HUES48 (cell line): ENCODE measurements at regions not wholly inside any gene's neighbourhood (a gene's known extent, or its start where the extent isn't known, plus 50 kb on each side); places are given as distances from the start of the nearest gene placed in this dataset.

Experiments
- H3K27ac ChIP-seq: one replicate; pipeline ENCODE4 v1.7.0; 2013; ENCODE audit warnings: low read depth, low read length, inconsistent platforms
- H3K27me3 ChIP-seq: 2 replicates; pipeline ENCODE4 v1.6.1; 2013; ENCODE audit warnings: mild to moderate bottlenecking, low read length; ENCODE audit not compliant: control insufficient read depth, insufficient read depth
- H3K36me3 ChIP-seq: 2 replicates; pipeline ENCODE4 v1.6.1; 2013; ENCODE audit warnings: low read length; ENCODE audit not compliant: control insufficient read depth, insufficient read depth
- H3K4me1 ChIP-seq: 2 replicates; pipeline ENCODE4 v1.6.1; 2013; ENCODE audit warnings: mild to moderate bottlenecking, low read length; ENCODE audit not compliant: control insufficient read depth, insufficient read depth
- H3K4me3 ChIP-seq: 2 replicates; pipeline ENCODE4 v1.5.1; 2013; ENCODE audit warnings: mild to moderate bottlenecking, low read depth, low read length
- H3K9ac ChIP-seq: 2 replicates; pipeline ENCODE4 v1.6.1; 2013; ENCODE audit warnings: mild to moderate bottlenecking, low read depth, low read length, moderate library complexity
- H3K9me3 ChIP-seq: 2 replicates; pipeline ENCODE4 v1.6.1; 2013; ENCODE audit warnings: low read length; ENCODE audit not compliant: control insufficient read depth, insufficient read depth

- Histone ChIP-seq H3K27ac (no peak overlapping the region), H3K27me3 (no peaks in the 10 kb centered on the region), H3K9me3 (no peaks in the 10 kb centered on the region), H3K9ac (no peak overlapping the region), H3K4me1 (no peaks in the 10 kb centered on the region), H3K36me3 (no peaks in the 10 kb centered on the region), H3K4me3 (no peak overlapping the region)
Observed at GRCh38 chr2:16478434-16479210, 187.0 kb downstream of the CYRIA start.

GRCh38 chr2:16477648-16478047, 188.0 kb downstream of the CYRIA start:
- no peaks in the 10 kb centered on the region for H3K9me3 ChIP-seq
- no peak overlapping the region for H3K27ac ChIP-seq
- H3K36me3 ChIP-seq, result no peaks in the 10 kb centered on the region
- no peak overlapping the region for H3K4me3 ChIP-seq
- H3K27me3 ChIP-seq, result no peaks in the 10 kb centered on the region
- H3K4me1 ChIP-seq, result no peaks in the 10 kb centered on the region
- no peak overlapping the region for H3K9ac ChIP-seq

DNA sequence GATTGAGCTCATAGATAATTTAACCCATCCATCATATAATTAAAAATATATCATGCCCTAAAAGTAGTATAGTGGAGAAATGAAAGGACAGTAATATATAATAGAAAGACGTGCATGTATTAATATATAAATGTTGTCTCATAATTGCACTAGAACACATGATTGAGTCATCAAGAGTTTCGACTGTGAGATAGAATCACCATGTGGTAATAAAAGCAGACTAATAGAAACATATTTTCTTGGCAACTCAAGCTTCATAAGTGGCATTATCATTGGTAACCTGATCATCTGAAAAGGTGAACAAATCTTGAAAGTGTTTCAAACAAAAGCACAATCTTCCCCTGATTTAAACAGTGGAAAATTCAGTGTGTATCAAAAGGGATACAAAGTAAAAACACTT, 188.8 kb downstream of the CYRIA start:
- no peaks in the 10 kb centered on the region for H3K36me3 ChIP-seq
- H3K4me3 ChIP-seq, result no peak overlapping the region
- H3K4me1 ChIP-seq, result no peaks in the 10 kb centered on the region
- no peak overlapping the region for H3K27ac ChIP-seq
- H3K9ac ChIP-seq, result no peak overlapping the region
- no peaks in the 10 kb centered on the region for H3K27me3 ChIP-seq
- no peaks in the 10 kb centered on the region for H3K9me3 ChIP-seq

GRCh38 chr2:16475986-16476567, 189.6 kb downstream of the CYRIA start:
- Histone ChIP-seq H3K4me1 (no peaks in the 10 kb centered on the region), H3K36me3 (no peaks in the 10 kb centered on the region), H3K9ac (no peak overlapping the region), H3K27me3 (no peaks in the 10 kb centered on the region), H3K27ac (no peak overlapping the region), H3K4me3 (no peak overlapping the region), H3K9me3 (no peaks in the 10 kb centered on the region)

DNA sequence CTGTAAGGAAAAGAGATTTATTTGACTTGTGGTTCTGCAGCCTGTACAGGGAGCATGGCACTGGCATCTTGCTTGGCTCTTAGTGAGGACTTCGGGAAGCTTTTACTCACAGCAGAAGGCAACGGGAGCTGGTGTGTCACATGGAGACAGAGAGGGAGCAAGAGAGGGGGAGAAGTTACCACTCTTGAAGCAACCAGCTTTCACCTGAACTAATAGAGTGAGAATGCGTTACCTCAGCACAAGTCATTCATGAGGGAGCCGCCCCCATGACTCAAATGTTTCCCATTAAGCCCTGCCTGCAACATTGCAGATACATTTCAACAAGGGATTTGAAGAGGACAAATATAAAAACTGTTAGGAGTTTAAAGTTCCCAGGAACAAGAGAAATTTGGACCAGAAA, 190.0 kb downstream of the CYRIA start:
- H3K9me3 ChIP-seq, result no peaks in the 10 kb centered on the region
- H3K4me1 ChIP-seq, result no peaks in the 10 kb centered on the region
- no peak overlapping the region for H3K9ac ChIP-seq
- H3K27me3 ChIP-seq, result no peaks in the 10 kb centered on the region
- no peak overlapping the region for H3K27ac ChIP-seq
- H3K36me3 ChIP-seq, result no peaks in the 10 kb centered on the region
- H3K4me3 ChIP-seq, result no peak overlapping the region

DNA sequence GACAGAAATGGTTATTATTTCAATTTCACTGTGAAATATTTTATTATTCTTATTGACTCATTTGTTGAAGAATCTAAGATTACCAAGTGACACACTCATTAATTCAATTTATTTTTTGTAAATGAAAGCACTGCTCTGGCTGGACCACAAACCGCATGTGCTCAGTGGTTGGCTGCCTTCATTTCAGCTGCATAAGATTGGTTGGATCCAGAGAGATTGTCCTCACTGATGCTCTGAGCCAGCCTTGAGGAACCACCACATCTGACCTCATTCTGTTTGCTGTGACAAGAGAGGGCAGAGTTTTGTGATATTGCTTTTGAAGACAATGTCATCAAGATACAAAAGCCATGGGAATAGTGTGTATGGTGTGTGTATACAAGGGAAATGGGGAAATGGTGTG, 192.1 kb downstream of the CYRIA start:
- no peak overlapping the region for H3K9ac ChIP-seq
- H3K4me3 ChIP-seq, result no peak overlapping the region
- H3K27ac ChIP-seq, result no peak overlapping the region
- H3K9me3 ChIP-seq, result no peaks in the 10 kb centered on the region
- H3K27me3 ChIP-seq, result no peaks in the 10 kb centered on the region
- no peaks in the 10 kb centered on the region for H3K36me3 ChIP-seq
- H3K4me1 ChIP-seq, result no peaks in the 10 kb centered on the region

GRCh38 chr2:16470936-16471490, 194.6 kb downstream of the CYRIA start:
- Histone ChIP-seq H3K27ac (no peak overlapping the region), H3K4me3 (no peak overlapping the region), H3K4me1 (no peaks in the 10 kb centered on the region), H3K9me3 (no peaks in the 10 kb centered on the region), H3K27me3 (no peaks in the 10 kb centered on the region), H3K9ac (no peak overlapping the region), H3K36me3 (no peaks in the 10 kb centered on the region)

GRCh38 chr2:16466821-16467151, 198.8 kb downstream of the CYRIA start:
- Histone ChIP-seq H3K27ac (no peak overlapping the region), H3K4me3 (no peak overlapping the region), H3K4me1 (0 out of 2 replicates have a peak, but pooled peaks cover 4% of the 10 kb centered on the region), H3K9me3 (no peaks in the 10 kb centered on the region), H3K9ac (no peak overlapping the region), H3K27me3 (no peaks in the 10 kb centered on the region), H3K36me3 (no peaks in the 10 kb centered on the region)

- Histone ChIP-seq H3K9me3 (no peaks in the 10 kb centered on the region), H3K9ac (no peak overlapping the region), H3K27ac (no peak overlapping the region), H3K36me3 (no peaks in the 10 kb centered on the region), H3K27me3 (no peaks in the 10 kb centered on the region), H3K4me3 (no peak overlapping the region), H3K4me1 (0 out of 2 replicates have a peak, but pooled peaks cover 4% of the 10 kb centered on the region)
Observed at GRCh38 chr2:16466133-16466820, 199.4 kb downstream of the CYRIA start.

DNA sequence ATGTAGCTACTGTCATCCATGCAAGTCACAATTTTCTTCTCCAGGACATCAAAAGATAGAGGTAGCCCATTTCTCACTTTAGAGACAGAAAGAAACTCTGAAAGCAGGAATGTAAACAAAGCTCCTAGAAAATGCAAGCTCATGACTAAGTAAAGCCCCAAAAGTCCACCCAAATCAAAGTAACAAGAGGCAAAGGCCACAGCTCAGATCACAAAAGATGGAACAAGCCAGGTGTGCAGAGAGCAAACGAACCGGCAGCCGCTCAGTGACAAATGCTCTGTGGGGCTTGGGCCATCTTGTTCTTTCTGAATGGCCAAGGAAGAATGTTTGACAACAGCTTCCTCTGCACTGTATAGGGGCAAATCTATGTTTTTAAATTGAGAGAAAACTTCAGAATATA, 201.0 kb downstream of the CYRIA start:
- Histone ChIP-seq H3K36me3 (no peaks in the 10 kb centered on the region), H3K4me3 (no peak overlapping the region), H3K27me3 (no peaks in the 10 kb centered on the region), H3K4me1 (0 out of 2 replicates have a peak, but pooled peaks cover 4% of the 10 kb centered on the region), H3K9me3 (no peaks in the 10 kb centered on the region), H3K9ac (no peak overlapping the region), H3K27ac (no peak overlapping the region)

DNA sequence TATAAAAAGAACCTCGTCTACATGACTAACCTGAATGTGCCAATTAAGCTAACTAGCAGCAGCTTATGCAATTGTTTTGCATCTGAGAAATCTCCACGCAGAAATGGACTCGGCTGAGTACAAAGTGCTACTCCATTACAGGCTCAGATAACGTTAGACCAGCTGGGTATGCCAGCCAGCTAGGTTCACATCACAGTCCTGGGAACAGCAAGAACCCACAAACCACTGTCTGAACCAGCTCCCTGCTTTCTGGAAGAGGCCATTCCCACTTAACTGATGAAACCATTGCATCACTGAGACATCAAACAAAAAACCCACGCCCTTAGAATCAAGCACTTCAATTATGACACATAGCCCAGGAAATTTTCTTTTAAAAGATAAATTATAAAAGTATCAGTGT, 202.7 kb downstream of the CYRIA start:
- Histone ChIP-seq H3K27ac (no peak overlapping the region), H3K9ac (no peak overlapping the region), H3K4me1 (0 out of 2 replicates have a peak, but pooled peaks cover 4% of the 10 kb centered on the region), H3K36me3 (no peaks in the 10 kb centered on the region), H3K9me3 (no peaks in the 10 kb centered on the region), H3K27me3 (no peaks in the 10 kb centered on the region), H3K4me3 (no peak overlapping the region)
